NB4 (cell line): ENCODE measurements at regions not wholly inside any gene's neighbourhood (a gene's known extent, or its start where the extent isn't known, plus 50 kb on each side); places are given as distances from the start of the nearest gene placed in this dataset.

Experiments
- MYC ChIP-seq: IDR thresholded peaks from 2 replicates; pipeline ENCODE4 v1.6.1; 2011; ENCODE audit warnings: low read depth, low read length
- POLR2A ChIP-seq: IDR thresholded peaks from 2 replicates; pipeline ENCODE4 v1.6.1; 2011; ENCODE audit warnings: mild to moderate bottlenecking; ENCODE audit not compliant: insufficient read length; ENCODE audit errors: extremely low read depth
- TF ChIP-seq, protein P1 (sequence below): IDR thresholded peaks from one replicate; pipeline ENCODE4 v1.5.1; 2012; ENCODE audit warnings: low read depth, low read length
- TF ChIP-seq, protein P2 (sequence below): IDR thresholded peaks from 2 replicates; pipeline ENCODE4 v1.6.1; 2011; ENCODE audit warnings: low read depth, low read length

DNA sequence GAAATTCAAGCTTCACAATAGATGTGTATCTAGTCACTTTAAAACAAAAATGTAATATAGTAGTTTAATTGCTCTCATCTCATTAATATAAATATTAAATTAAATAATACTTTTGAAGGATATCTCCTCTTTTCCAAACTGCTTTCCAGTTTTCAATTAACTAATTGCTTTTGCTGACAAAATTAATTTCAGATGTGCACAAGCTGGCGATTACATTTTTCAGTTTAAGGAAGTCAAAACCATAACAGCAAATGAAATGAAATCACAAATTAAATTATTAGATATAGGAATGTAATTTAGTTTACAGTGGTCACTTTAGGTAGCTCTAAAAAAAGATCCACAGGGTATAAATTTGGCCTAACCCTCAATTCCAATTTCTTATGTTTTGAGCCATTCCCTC lies 362.1 kb downstream of the SLC6A15 start:
- TF ChIP-seq, protein P1, sequence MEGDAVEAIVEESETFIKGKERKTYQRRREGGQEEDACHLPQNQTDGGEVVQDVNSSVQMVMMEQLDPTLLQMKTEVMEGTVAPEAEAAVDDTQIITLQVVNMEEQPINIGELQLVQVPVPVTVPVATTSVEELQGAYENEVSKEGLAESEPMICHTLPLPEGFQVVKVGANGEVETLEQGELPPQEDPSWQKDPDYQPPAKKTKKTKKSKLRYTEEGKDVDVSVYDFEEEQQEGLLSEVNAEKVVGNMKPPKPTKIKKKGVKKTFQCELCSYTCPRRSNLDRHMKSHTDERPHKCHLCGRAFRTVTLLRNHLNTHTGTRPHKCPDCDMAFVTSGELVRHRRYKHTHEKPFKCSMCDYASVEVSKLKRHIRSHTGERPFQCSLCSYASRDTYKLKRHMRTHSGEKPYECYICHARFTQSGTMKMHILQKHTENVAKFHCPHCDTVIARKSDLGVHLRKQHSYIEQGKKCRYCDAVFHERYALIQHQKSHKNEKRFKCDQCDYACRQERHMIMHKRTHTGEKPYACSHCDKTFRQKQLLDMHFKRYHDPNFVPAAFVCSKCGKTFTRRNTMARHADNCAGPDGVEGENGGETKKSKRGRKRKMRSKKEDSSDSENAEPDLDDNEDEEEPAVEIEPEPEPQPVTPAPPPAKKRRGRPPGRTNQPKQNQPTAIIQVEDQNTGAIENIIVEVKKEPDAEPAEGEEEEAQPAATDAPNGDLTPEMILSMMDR: no peak
- TF ChIP-seq, protein P2, sequence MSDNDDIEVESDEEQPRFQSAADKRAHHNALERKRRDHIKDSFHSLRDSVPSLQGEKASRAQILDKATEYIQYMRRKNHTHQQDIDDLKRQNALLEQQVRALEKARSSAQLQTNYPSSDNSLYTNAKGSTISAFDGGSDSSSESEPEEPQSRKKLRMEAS: no peak
- TF ChIP-seq POLR2A (no peak), MYC (no peak)
